Hepatocyte (in vitro differentiated cells): ENCODE measurements at regions not wholly inside any gene's neighbourhood (a gene's known extent, or its start where the extent isn't known, plus 50 kb on each side); places are given as distances from the start of the nearest gene placed in this dataset.

Experiments
- DNase-seq: peaks from one replicate; pipeline ENCODE4 v3.0.0-alpha.2; 2016; ENCODE audit warnings: low spot score
- H2AFZ ChIP-seq: fragments of 200-600 bp; sonication (generic); 2 replicates; pipeline ENCODE4 v1.6.0; 2016; ENCODE audit warnings: antibody characterized with exemption, mild to moderate bottlenecking
- H3K27ac ChIP-seq: fragments of 200-600 bp; sonication (generic); 2 replicates; pipeline ENCODE4 v1.5.1; 2016; ENCODE audit warnings: mild to moderate bottlenecking
- H3K27me3 ChIP-seq: fragments of 200-600 bp; sonication (generic); 2 replicates; pipeline ENCODE4 v1.6.1; 2016
- H3K36me3 ChIP-seq: fragments of 200-600 bp; sonication (generic); replicated peaks from 2 replicates; pipeline ENCODE4 v1.5.1; 2016; ENCODE audit warnings: low read depth; ENCODE audit not compliant: insufficient read depth
- H3K4me1 ChIP-seq: fragments of 200-600 bp; sonication (generic); 2 replicates; pipeline ENCODE4 v1.5.1; 2016; ENCODE audit warnings: mild to moderate bottlenecking, moderate library complexity; ENCODE audit not compliant: insufficient read depth
- H3K4me2 ChIP-seq: fragments of 200-600 bp; sonication (generic); 2 replicates; pipeline ENCODE4 v1.6.0; 2016
- H3K4me3 ChIP-seq: fragments of 200-600 bp; sonication (generic); 2 replicates; pipeline ENCODE4 v1.5.1; 2016; ENCODE audit warnings: mild to moderate bottlenecking
- H3K79me2 ChIP-seq: fragments of 200-600 bp; sonication (generic); 2 replicates; pipeline ENCODE4 v1.6.0; 2017; ENCODE audit warnings: mild to moderate bottlenecking
- H3K9me2 ChIP-seq: fragments of 200-600 bp; sonication (generic); replicated peaks from 2 replicates; pipeline ENCODE4 v1.6.0; 2017; ENCODE audit warnings: mild to moderate bottlenecking; ENCODE audit not compliant: insufficient read depth
- H3K9me3 ChIP-seq: fragments of 200-600 bp; sonication (generic); 2 replicates; pipeline ENCODE4 v1.5.1; 2016; ENCODE audit warnings: low read depth, mild to moderate bottlenecking
- H4K20me1 ChIP-seq: fragments of 200-600 bp; sonication (generic); 2 replicates; pipeline ENCODE4 v1.6.0; 2016; ENCODE audit warnings: mild to moderate bottlenecking; ENCODE audit not compliant: insufficient read depth, poor library complexity, severe bottlenecking
- EZH2 ChIP-seq: fragments of 200-600 bp; sonication (generic); IDR thresholded peaks from 2 replicates; pipeline ENCODE4 v1.6.1; 2016; ENCODE audit warnings: antibody characterized with exemption, mild to moderate bottlenecking, borderline replicate concordance
- EZH2phosphoT487 ChIP-seq: fragments of 200-600 bp; sonication (generic); IDR thresholded peaks from one replicate; pipeline ENCODE4 v1.6.1; 2018; ENCODE audit warnings: antibody characterized with exemption, mild to moderate bottlenecking, low read depth, moderate library complexity; ENCODE audit not compliant: unreplicated experiment, severe bottlenecking
- WGBS: methylation state at CpG from one replicate; pipeline ENCODE4 v1.1.6; 2016; ENCODE audit warnings: low lambda C conversion rate; ENCODE audit errors: missing lambda C conversion rate; 5-methylcytosine and 5-hydroxymethylcytosine counted together
- TF ChIP-seq, protein P1 (sequence below): fragments of 200-600 bp; sonication (generic); IDR thresholded peaks from 2 replicates; pipeline ENCODE4 v1.5.1; 2016; ENCODE audit warnings: antibody characterized with exemption, mild to moderate bottlenecking; ENCODE audit not compliant: poor library complexity

DNA sequence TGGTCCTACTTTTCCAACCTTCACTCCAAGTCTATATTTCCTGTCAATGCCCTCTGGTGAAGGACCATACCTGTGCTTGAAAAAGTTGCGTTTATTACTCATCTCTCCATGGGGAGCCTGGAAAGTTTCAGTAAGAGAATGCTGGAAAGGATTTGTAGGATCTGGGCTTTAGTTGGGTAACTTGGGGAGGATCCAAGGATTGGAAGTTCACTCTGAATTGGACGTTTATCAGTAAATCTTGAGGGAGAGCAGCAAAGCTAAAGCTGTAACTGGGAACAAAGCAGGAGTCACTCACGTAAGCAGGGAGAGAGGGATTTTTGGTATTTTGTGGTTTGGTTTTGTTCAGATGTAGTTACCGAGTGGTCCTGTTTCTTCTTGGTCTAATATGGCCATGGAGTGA is 51.4 kb upstream of the NPVF start:
- H3K36me3 ChIP-seq = no peaks in the 10 kb centered on the region
- H3K27me3 ChIP-seq = no peaks in the 10 kb centered on the region
- H2AFZ ChIP-seq = no peak overlapping the region
- DNase-seq = no peak
- TF ChIP-seq EZH2phosphoT487 (no peak), EZH2 (no peak)
- TF ChIP-seq, protein P1, sequence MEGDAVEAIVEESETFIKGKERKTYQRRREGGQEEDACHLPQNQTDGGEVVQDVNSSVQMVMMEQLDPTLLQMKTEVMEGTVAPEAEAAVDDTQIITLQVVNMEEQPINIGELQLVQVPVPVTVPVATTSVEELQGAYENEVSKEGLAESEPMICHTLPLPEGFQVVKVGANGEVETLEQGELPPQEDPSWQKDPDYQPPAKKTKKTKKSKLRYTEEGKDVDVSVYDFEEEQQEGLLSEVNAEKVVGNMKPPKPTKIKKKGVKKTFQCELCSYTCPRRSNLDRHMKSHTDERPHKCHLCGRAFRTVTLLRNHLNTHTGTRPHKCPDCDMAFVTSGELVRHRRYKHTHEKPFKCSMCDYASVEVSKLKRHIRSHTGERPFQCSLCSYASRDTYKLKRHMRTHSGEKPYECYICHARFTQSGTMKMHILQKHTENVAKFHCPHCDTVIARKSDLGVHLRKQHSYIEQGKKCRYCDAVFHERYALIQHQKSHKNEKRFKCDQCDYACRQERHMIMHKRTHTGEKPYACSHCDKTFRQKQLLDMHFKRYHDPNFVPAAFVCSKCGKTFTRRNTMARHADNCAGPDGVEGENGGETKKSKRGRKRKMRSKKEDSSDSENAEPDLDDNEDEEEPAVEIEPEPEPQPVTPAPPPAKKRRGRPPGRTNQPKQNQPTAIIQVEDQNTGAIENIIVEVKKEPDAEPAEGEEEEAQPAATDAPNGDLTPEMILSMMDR = no peak
- H3K4me3 ChIP-seq = no peak overlapping the region
- H3K79me2 ChIP-seq = no peaks in the 10 kb centered on the region
- WGBS = 75% methylated on average over 4 of the region's 4 CpGs
- H3K4me1 ChIP-seq = no peaks in the 10 kb centered on the region
- no peaks in the 10 kb centered on the region for H4K20me1 ChIP-seq
- H3K9me3 ChIP-seq = no peaks in the 10 kb centered on the region
- H3K4me2 ChIP-seq = no peak overlapping the region
- no peak overlapping the region for H3K27ac ChIP-seq
- H3K9me2 ChIP-seq = no peaks in the 10 kb centered on the region

DNA sequence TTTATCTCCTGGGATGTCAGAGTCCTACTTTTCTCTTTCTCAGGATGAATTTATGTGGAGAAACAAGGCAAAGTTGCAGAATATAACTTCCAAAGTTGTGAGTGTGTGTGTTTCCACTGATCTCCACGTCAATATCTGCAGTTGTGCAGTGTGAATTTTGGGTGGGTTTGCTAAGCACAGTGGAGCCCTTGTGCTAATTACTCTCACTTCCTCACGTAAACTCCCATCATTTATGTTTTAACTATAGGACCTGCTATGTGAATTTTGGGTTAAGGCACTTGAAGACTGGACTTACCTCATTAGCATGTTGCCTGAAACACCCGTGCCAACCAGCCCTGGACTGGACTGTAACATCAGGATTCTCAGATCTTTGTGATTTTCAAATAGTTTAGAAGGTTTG is 51.9 kb upstream of the NPVF start:
- H3K4me1 ChIP-seq = no peaks in the 10 kb centered on the region
- H3K9me3 ChIP-seq = no peaks in the 10 kb centered on the region
- no peaks in the 10 kb centered on the region for H3K79me2 ChIP-seq
- H2AFZ ChIP-seq = no peak overlapping the region
- no peak overlapping the region for H3K4me3 ChIP-seq
- TF ChIP-seq EZH2 (no peak), EZH2phosphoT487 (no peak)
- TF ChIP-seq, protein P1 = no peak
- no peaks in the 10 kb centered on the region for H3K9me2 ChIP-seq
- 84% methylated on average over 3 of the region's 3 CpGs for WGBS
- no peaks in the 10 kb centered on the region for H3K27me3 ChIP-seq
- H3K36me3 ChIP-seq = no peaks in the 10 kb centered on the region
- H3K27ac ChIP-seq = no peak overlapping the region
- H4K20me1 ChIP-seq = no peaks in the 10 kb centered on the region
- no peak overlapping the region for H3K4me2 ChIP-seq
- DNase-seq = no peak

DNA sequence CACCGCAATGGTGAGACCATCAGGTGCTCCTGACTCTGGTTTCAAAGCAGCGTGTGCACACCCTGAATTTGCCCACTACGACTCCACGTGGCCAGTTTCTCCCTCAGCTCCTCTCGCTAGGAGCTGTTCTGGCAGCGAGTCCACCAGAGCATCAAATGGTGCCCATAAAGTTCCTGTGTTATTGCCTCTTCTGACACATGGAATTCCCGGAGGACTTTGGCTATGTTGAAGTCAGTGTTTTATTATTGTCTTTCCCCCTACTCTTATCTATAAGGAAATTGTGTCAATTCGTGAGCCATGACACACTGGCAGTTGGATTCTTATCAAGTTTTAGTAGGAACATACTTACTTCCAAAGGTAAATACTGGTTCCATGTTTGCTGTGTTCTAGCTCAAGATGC is 53.9 kb upstream of the NPVF start:
- Histone ChIP-seq H4K20me1 (no peaks in the 10 kb centered on the region), H3K9me2 (no peaks in the 10 kb centered on the region), H3K27me3 (no peaks in the 10 kb centered on the region), H3K36me3 (no peaks in the 10 kb centered on the region), H3K9me3 (no peaks in the 10 kb centered on the region), H2AFZ (no peak overlapping the region), H3K79me2 (no peaks in the 10 kb centered on the region), H3K27ac (peak overlapping the region; percentile 33), H3K4me2 (no peak overlapping the region), H3K4me3 (no peak overlapping the region), H3K4me1 (no peaks in the 10 kb centered on the region)
- peak; percentile 49 for DNase-seq
- TF ChIP-seq EZH2phosphoT487 = no peak
- no peak for TF ChIP-seq EZH2
- TF ChIP-seq, protein P1 = no peak
- 78% methylated on average over 8 of the region's 8 CpGs for WGBS

DNA sequence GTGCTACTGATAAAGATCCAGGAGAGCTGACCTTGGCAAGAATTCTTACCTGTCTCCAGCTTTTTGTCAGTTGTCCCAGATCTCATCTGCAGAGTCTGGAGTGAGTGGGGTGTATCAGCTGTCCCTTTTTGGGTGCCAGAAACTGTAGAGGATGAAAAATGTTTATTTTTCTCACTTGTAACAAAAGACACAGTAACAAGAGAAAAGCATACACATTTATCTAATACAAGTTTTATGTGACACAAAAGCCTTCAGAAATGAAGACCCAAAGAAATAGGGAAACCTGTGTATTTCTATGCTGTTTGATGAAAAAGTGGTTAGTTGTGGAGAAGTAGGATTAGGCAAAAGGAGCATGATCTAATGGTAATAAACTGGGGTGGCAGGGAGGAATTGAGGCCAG is 58.5 kb upstream of the NPVF start:
- Histone ChIP-seq H3K27me3 (no peaks in the 10 kb centered on the region), H3K4me3 (no peak overlapping the region), H3K27ac (no peak overlapping the region), H2AFZ (no peak overlapping the region), H3K9me2 (no peaks in the 10 kb centered on the region), H3K79me2 (no peaks in the 10 kb centered on the region), H3K4me2 (no peak overlapping the region), H4K20me1 (no peaks in the 10 kb centered on the region), H3K4me1 (no peaks in the 10 kb centered on the region), H3K9me3 (no peaks in the 10 kb centered on the region), H3K36me3 (no peaks in the 10 kb centered on the region)
- no peak for DNase-seq
- TF ChIP-seq EZH2phosphoT487 (no peak), EZH2 (no peak)
- TF ChIP-seq, protein P1 = no peak
